Colonic mucosa (tissue), 4 donors: ENCODE measurements at regions not wholly inside any gene's neighbourhood (a gene's known extent, or its start where the extent isn't known, plus 50 kb on each side); places are given as distances from the start of the nearest gene placed in this dataset.

Experiments
- DNase-seq: peaks from one replicate; pipeline ENCODE4 v3.0.0-alpha.2; 2020
- H3K27ac ChIP-seq: fragments of 200-600 bp; one replicate; pipeline ENCODE4 v1.8.0; 2021
- H3K27me3 ChIP-seq: fragments of 200-600 bp; one replicate; pipeline ENCODE4 v1.8.0; 2021
- H3K36me3 ChIP-seq: fragments of 200-600 bp; one replicate; pipeline ENCODE4 v1.8.0; 2021
- H3K4me1 ChIP-seq: fragments of 200-600 bp; one replicate; pipeline ENCODE4 v1.8.0; 2021; ENCODE audit warnings: mild to moderate bottlenecking
- H3K4me3 ChIP-seq: fragments of 200-600 bp; one replicate; pipeline ENCODE4 v1.8.0; 2021
- H3K9ac ChIP-seq, 2 donors: one replicate each; pipeline ENCODE4 v1.7.0; 2013; ENCODE audit warnings: control low read depth in 2 of 2, low read depth in 2 of 2, low read length in 2 of 2
- H3K9me3 ChIP-seq: fragments of 200-600 bp; one replicate; pipeline ENCODE4 v1.8.0; 2021
- CTCF ChIP-seq: fragments of 200-600 bp; IDR thresholded peaks from one replicate; pipeline ENCODE4 v1.8.0; 2022; ENCODE audit warnings: antibody characterized with exemption, mild to moderate bottlenecking
- intact Hi-C: fragments of 100-400 bp; cut with DNase I; formaldehyde crosslinking; loops from one replicate; pipeline ENCODE4 v1.14.1; 2022
- donor health status: healthy.
- donor health status: DM: no; HTN: no; CAD: no.
- donor health status: DM: no; HTN: no; CAD: no.

GRCh38 chr12:58712976-58713375 is 207.3 kb downstream of the LRIG3 start:
- Histone ChIP-seq H3K9ac (no peak overlapping the region), H3K4me3 (no peak overlapping the region), H3K27ac (no peak overlapping the region), H3K4me1 (no peaks in the 10 kb centered on the region), H3K27me3 (no peaks in the 10 kb centered on the region), H3K36me3 (no peaks in the 10 kb centered on the region), H3K9me3 (no peaks in the 10 kb centered on the region)
- intact Hi-C loops: no loop called here
- DNase-seq: no peak
- no peak for TF ChIP-seq CTCF

- Histone ChIP-seq H3K27me3 (no peaks in the 10 kb centered on the region), H3K4me1 (no peaks in the 10 kb centered on the region), H3K36me3 (no peaks in the 10 kb centered on the region), H3K27ac (no peak overlapping the region), H3K9me3 (no peaks in the 10 kb centered on the region), H3K4me3 (no peak overlapping the region), H3K9ac (no peak overlapping the region)
- no peak for DNase-seq
- intact Hi-C loops: no loop called here
- no peak for TF ChIP-seq CTCF
These were observed 201.1 kb downstream of the LRIG3 start for GRCh38 chr12:58719161-58719560.

GRCh38 chr12:58720421-58720820 is 199.9 kb downstream of the LRIG3 start:
- no peaks in the 10 kb centered on the region for H3K27me3 ChIP-seq
- no peaks in the 10 kb centered on the region for H3K36me3 ChIP-seq
- no peak overlapping the region for H3K9ac ChIP-seq
- H3K27ac ChIP-seq: no peak overlapping the region
- no peaks in the 10 kb centered on the region for H3K9me3 ChIP-seq
- TF ChIP-seq CTCF: no peak
- intact Hi-C loops: no loop called here
- DNase-seq: no peak
- H3K4me3 ChIP-seq: no peak overlapping the region
- H3K4me1 ChIP-seq: no peaks in the 10 kb centered on the region

GRCh38 chr12:58725400-58726105 is 194.8 kb downstream of the LRIG3 start:
- Histone ChIP-seq H3K4me1 (no peaks in the 10 kb centered on the region), H3K4me3 (no peak overlapping the region), H3K36me3 (no peaks in the 10 kb centered on the region), H3K9ac (no peak overlapping the region), H3K27me3 (no peaks in the 10 kb centered on the region), H3K9me3 (no peaks in the 10 kb centered on the region), H3K27ac (no peak overlapping the region)
- TF ChIP-seq CTCF: no peak
- DNase-seq: no peak
- intact Hi-C loops: no loop called here

- H3K4me3 ChIP-seq: no peak overlapping the region
- no peaks in the 10 kb centered on the region for H3K27me3 ChIP-seq
- no peaks in the 10 kb centered on the region for H3K36me3 ChIP-seq
- H3K9ac ChIP-seq: no peak overlapping the region
- intact Hi-C loops: no loop called here
- no peaks in the 10 kb centered on the region for H3K9me3 ChIP-seq
- no peak for DNase-seq
- no peak for TF ChIP-seq CTCF
- H3K27ac ChIP-seq: no peak overlapping the region
- H3K4me1 ChIP-seq: no peaks in the 10 kb centered on the region
These were observed 192.8 kb downstream of the LRIG3 start for GRCh38 chr12:58727521-58727920.
